Rectal smooth muscle tissue (tissue), 1 donor: ENCODE measurements at regions not wholly inside any gene's neighbourhood (a gene's known extent, or its start where the extent isn't known, plus 50 kb on each side); places are given as distances from the start of the nearest gene placed in this dataset.

Experiments used
- H3K27ac ChIP-seq: one replicate; pipeline ENCODE4 v1.7.0; 2013; ENCODE audit warnings: low read depth, low read length, inconsistent platforms
- H3K27me3 ChIP-seq: one replicate; pipeline ENCODE4 v1.7.0; 2013; ENCODE audit warnings: low read length; ENCODE audit not compliant: control insufficient read depth, insufficient read depth
- H3K36me3 ChIP-seq: one replicate; pipeline ENCODE4 v1.7.0; 2013; ENCODE audit warnings: low read length; ENCODE audit not compliant: control insufficient read depth, insufficient read depth
- H3K4me1 ChIP-seq: one replicate; pipeline ENCODE4 v1.7.0; 2013; ENCODE audit warnings: low read length; ENCODE audit not compliant: control insufficient read depth, insufficient read depth
- H3K4me3 ChIP-seq: one replicate; pipeline ENCODE4 v1.7.0; 2013; ENCODE audit warnings: low read length
- H3K9ac ChIP-seq: one replicate; pipeline ENCODE4 v1.7.0; 2013; ENCODE audit warnings: low read length

DNA sequence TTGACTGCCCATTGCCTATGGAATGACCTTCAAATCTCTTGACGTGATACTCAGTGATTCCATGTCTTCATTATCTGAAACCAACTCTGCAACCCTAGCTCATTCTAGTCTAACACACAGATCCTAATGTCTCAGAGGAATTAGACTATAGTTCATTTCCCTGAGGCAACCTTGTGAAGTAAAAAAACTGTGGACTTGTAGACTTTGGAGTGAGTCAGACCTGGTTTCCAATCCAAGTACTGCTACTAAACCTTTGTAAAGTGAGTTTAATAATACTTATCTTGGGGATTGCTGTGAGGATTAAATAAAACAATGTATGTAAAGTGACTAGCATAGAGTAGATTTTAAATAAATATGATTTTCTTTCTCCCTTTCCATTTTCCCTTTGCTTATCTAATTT lies 226.1 kb downstream of the BLID start:
- no peaks in the 10 kb centered on the region for H3K4me1 ChIP-seq
- no peak overlapping the region for H3K4me3 ChIP-seq
- no peaks in the 10 kb centered on the region for H3K27me3 ChIP-seq
- H3K36me3 ChIP-seq, result no peaks in the 10 kb centered on the region
- no peak overlapping the region for H3K27ac ChIP-seq
- no peak overlapping the region for H3K9ac ChIP-seq

- no peaks in the 10 kb centered on the region for H3K36me3 ChIP-seq
- no peak overlapping the region for H3K27ac ChIP-seq
- H3K4me1 ChIP-seq, result no peaks in the 10 kb centered on the region
Measured at GRCh38 chr11:121889186-121889585, 226.8 kb downstream of the BLID start.

DNA sequence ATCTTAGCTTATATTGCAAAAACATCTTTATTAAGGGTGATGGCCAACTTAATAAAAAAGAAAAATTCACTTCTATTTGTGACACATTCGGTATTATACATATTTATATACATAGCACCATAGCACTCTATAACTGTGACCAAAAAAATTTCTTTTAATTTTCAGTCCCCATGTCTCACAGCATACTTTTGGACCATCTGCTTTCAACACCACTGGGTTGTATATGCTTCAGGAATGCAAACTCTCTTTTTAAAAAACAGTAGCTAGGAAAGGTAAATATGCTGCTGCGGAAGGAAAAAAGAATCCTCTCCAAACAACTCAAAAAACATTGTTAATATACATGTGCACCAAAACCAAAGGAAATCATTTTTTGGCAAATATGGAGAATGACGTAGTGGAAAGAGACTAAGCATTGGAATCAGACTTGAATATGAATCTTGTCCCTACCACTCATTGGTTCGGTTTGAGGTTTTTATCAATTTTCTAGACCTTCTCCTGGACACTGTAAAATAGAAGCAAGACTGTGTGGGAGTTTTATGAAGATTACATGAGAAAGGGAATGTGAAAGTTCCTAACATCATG lies 227.9 kb downstream of the BLID start:
- no peak overlapping the region for H3K9ac ChIP-seq
- no peaks in the 10 kb centered on the region for H3K4me1 ChIP-seq
- H3K4me3 ChIP-seq, result no peak overlapping the region
- H3K36me3 ChIP-seq, result no peaks in the 10 kb centered on the region
- H3K27me3 ChIP-seq, result no peaks in the 10 kb centered on the region
- no peak overlapping the region for H3K27ac ChIP-seq

More at GRCh38 chr11:121889186-121889585, 226.8 kb downstream of the BLID start:
- no peaks in the 10 kb centered on the region for H3K27me3 ChIP-seq
- no peak overlapping the region for H3K9ac ChIP-seq
- H3K4me3 ChIP-seq, result no peak overlapping the region

DNA sequence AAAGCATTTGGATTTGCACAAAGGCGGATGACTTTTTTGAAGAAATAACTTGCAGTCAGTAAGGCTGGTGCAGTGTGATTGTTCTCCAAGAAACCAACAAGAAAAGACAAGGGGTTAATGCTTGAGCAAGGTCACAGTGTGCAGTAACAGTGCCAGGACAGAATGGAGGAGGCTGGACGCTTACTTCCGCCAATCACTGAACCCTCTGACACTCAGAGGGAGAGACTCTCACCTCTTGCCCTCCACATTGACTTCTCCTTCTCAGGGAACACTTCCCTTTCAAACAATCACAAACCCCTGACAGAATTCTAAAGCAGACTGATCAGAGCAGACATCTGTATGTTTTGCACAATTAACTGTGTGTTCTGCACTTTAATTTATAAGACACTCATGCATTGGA lies 228.4 kb downstream of the BLID start:
- Histone ChIP-seq H3K36me3 (no peaks in the 10 kb centered on the region), H3K9ac (no peak overlapping the region), H3K4me1 (no peaks in the 10 kb centered on the region), H3K4me3 (no peak overlapping the region), H3K27ac (no peak overlapping the region), H3K27me3 (no peaks in the 10 kb centered on the region)

DNA sequence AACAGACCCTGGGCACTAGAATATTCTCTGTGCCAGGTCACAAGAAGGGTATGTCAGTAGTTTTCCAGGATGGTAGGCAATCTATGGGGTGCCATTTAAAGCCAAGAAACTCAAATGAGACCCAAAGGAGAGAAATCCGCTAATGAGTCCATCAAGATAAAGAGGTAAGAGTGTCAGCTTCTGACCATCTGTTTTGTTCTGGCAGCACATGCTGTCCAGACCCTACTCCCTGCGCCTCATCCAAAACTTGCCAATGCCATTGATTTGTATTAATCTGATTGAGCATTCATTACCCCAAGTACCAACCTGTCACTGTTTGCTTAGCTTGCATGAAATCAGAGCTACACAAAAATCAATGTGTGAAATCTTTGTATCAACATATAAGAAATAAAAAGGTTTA lies 229.0 kb downstream of the BLID start:
- H3K4me1 ChIP-seq, result no peaks in the 10 kb centered on the region
- no peak overlapping the region for H3K27ac ChIP-seq

GRCh38 chr11:121886005-121886734 lies 229.8 kb downstream of the BLID start:
- H3K4me1 ChIP-seq, result no peaks in the 10 kb centered on the region
- no peak overlapping the region for H3K4me3 ChIP-seq
- no peak overlapping the region for H3K27ac ChIP-seq
- H3K36me3 ChIP-seq, result no peaks in the 10 kb centered on the region
- H3K27me3 ChIP-seq, result no peaks in the 10 kb centered on the region
- H3K9ac ChIP-seq, result no peak overlapping the region

More for the DNA sequence above, 229.0 kb downstream of the BLID start:
- H3K9ac ChIP-seq, result no peak overlapping the region
- no peaks in the 10 kb centered on the region for H3K36me3 ChIP-seq
- no peak overlapping the region for H3K4me3 ChIP-seq
- H3K27me3 ChIP-seq, result no peaks in the 10 kb centered on the region

DNA sequence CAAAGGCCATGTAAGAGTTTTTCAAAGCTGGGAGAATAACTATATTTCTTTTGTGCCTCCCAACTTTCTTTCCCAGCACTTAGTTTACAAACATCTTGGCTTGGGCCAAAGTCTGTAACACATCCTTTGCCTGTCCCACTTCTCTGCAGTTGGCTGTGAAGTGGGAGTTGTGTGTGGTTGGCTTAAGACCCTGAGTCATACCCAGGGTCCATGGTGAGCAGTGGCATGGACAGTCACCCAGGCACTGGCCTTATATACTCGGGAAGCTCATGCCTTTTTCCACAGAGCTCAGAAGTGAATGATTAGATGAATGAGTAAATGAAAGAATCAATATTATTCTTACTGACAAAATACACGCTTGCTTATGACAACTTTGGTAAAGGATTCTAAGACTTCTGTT lies 231.4 kb downstream of the BLID start:
- H3K36me3 ChIP-seq, result no peaks in the 10 kb centered on the region
- H3K27ac ChIP-seq, result no peak overlapping the region
- no peak overlapping the region for H3K9ac ChIP-seq
- no peak overlapping the region for H3K4me3 ChIP-seq
- H3K4me1 ChIP-seq, result no peaks in the 10 kb centered on the region
- no peaks in the 10 kb centered on the region for H3K27me3 ChIP-seq

- Histone ChIP-seq H3K27me3 (no peaks in the 10 kb centered on the region), H3K4me3 (no peak overlapping the region), H3K9ac (no peak overlapping the region), H3K4me1 (no peaks in the 10 kb centered on the region), H3K36me3 (no peaks in the 10 kb centered on the region), H3K27ac (no peak overlapping the region)
Measured at GRCh38 chr11:121881806-121882205, 234.2 kb downstream of the BLID start.

DNA sequence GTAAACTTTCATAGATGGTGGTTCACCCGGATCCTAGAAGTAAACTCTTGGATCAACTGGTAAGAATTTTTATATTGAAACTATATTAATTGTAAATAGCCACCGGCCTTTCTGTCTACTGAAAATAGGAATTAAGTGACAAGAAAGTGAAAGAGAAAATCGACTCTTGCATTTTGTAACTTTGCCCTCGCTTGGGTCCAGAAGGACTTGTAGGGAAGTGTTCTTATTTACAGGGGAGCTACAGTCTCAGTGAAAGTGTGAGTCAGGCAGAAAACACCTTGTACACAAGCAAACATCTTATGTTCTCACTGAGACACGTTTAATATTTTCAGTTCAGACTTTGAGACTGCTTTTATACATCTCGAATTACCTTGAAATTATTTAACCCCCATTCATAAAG lies 238.9 kb downstream of the BLID start:
- no peak overlapping the region for H3K4me3 ChIP-seq
- H3K27me3 ChIP-seq, result no peaks in the 10 kb centered on the region
- no peak overlapping the region for H3K9ac ChIP-seq
- H3K27ac ChIP-seq, result no peak overlapping the region
- H3K4me1 ChIP-seq, result no peaks in the 10 kb centered on the region
- H3K36me3 ChIP-seq, result no peaks in the 10 kb centered on the region

DNA sequence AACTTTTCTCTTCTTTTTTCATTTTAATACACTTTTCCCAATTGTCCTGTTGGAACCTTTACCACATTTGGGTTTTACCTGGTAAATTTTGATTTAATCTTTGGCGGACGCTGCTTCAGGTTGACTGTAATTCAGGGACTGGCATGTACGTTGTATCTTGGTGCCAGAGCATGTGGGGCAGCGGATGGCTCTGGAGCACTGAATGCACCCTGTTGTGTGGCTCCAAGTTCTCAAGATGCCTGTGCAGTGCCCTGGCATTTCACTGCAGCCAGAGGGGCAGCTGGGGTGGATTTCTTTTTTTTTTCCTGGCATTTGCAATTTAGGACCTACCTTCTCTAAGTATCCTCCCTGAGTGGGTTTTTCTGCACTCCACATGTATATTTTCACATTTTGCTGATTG lies 242.2 kb downstream of the BLID start:
- H3K4me1 ChIP-seq, result peaks cover 6% of the 10 kb centered on the region
- H3K4me3 ChIP-seq, result no peak overlapping the region
- H3K27me3 ChIP-seq, result no peaks in the 10 kb centered on the region
- no peak overlapping the region for H3K9ac ChIP-seq
- no peak overlapping the region for H3K27ac ChIP-seq
- no peaks in the 10 kb centered on the region for H3K36me3 ChIP-seq

- Histone ChIP-seq H3K4me3 (no peak overlapping the region), H3K4me1 (peaks cover 6% of the 10 kb centered on the region), H3K9ac (no peak overlapping the region), H3K27me3 (no peaks in the 10 kb centered on the region), H3K36me3 (no peaks in the 10 kb centered on the region), H3K27ac (no peak overlapping the region)
Measured at GRCh38 chr11:121872356-121872755, 243.7 kb downstream of the BLID start.

GRCh38 chr11:121870206-121871045 lies 245.6 kb downstream of the BLID start:
- H3K27ac ChIP-seq, result peak overlapping the region; percentile 33
- H3K4me3 ChIP-seq, result no peak overlapping the region
- peaks cover 6% of the 10 kb centered on the region for H3K4me1 ChIP-seq
- no peaks in the 10 kb centered on the region for H3K27me3 ChIP-seq
- H3K36me3 ChIP-seq, result no peaks in the 10 kb centered on the region
- no peak overlapping the region for H3K9ac ChIP-seq
